Right hindlimb (tissue), 1 donor: ENCODE measurements at regions not wholly inside any gene's neighbourhood (a gene's known extent, or its start where the extent isn't known, plus 50 kb on each side); places are given as distances from the start of the nearest gene placed in this dataset.

Source experiments
- DNase-seq: peaks from one replicate; pipeline ENCODE4 v3.0.0-alpha.2; 2018

DNA sequence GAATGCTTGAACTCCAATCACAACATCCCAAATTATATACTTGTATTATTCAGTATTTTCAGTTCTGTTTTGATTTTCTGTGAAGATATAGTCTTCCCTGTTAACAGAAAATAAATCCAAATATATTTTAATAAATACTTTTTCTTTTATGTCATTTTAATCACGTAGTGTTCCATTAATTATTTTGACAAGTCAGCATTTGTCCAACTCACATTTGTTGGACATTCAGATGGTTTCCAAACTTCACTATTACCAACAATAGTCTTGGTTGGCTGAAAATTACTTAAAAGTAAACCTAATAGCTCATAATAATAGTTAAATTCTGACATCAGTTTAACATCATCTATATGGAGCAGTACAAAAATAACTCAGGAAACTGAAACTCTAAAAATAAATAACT, 60.7 kb upstream of the SPANXD start:
- no peak for DNase-seq

DNA sequence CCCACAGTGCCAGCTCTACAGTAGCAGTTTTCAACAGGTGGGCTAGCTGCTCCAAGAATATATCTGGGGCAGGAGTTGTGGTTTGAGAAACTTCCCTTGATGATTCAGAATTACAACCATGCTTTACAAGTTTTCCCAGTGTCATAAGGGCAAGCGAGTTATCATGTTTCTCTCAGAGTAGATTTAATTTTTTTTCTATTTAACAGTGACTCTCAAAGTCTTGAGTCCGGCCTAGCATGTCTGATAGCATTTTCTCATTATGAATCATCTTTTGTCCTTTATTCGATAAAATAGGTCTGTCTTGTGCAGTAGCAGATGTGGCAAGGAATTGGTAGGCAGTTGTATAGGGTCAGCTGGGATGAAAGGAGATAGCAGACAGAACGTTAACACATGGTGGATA, 62.2 kb upstream of the SPANXD start:
- no peak for DNase-seq

GRCh38 chrX:141787655-141788054, 50.5 kb upstream of the MAGEC3 start:
- peak; percentile 10 for DNase-seq
